ENCODE measurements at regions not wholly inside any gene's neighbourhood (a gene's known extent, or its start where the extent isn't known, plus 50 kb on each side); places are given as distances from the start of the nearest gene placed in this dataset.
A peak's percentile ranks its signal among the peaks of the same experiment; 100 is the strongest.
"Not testable (repeated sequence)": the region's sequence is repeated elsewhere in the genome, so short reads cannot be mapped to it uniquely, and the experiment has no call there.

DNA sequence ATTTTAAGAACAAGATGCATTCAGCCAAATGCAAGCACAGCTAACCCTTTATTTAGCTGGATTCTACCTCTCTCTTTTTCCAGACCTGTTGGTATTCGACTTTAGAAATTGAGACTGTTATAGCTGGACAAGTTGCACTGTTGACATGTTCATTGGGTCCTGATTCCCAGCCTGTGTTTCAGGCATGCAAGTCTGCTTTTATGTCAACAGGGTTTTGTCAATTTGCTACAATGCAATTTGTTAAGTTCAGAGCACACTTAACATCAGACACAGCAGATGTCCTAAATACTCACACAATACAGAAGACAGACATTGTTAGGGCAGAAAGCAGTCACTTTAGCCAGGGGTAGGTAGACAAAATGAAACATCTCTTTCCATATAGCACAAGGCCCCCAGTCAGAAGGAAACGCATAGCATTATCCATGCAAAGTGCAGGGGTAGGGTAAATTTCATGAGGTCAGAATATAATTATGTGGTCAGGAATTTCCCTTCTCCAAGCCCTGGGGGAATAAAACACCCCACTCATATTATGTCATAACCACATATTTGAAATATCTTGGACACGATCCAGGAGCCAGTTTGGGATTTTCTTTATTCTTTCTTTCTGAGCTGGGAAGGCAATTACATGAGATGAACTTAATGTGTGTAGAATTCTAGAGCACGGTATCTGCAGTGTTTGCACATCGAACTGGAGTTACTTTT, 504.1 kb downstream of the NTRK3 start:
- DNase-seq, result peak; percentile 85

DNA sequence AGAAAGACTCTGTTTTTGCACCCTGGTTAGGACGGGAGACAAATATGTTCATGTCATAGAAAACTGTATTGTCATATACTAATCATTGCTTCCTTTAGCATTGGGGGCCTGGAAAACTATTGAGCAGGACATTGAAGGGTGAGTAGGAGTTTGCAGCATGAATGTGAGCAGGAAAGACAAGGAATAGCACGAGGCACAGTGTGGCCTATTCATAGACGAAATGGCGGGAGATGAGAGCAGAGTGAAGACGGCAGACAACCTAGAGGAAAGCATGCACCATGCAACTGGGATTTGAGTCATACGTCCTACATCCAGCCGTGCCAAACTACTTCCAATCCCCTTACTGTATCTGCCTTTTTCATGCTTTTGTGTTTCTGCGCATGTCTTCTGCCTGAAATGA, 508.1 kb downstream of the NTRK3 start:
- no peak for DNase-seq

DNA sequence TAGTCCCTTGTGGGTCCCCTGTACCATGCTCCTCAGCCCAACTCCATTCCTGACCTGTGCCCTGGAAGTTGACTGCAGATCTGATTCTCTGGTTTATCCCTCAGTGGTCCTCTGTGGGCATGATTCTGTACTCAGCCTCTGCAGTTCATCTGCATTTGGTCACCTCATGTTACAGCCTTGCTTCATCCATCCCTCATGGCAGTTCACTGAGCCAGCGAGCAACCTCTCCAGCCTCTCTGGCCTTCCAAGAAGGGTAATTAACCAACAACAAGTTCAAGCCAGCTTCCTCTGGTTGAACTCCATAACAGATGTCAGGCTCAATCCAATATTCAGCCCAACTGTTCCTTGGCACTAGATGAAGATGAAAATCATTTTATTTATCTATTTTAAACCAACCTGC, 509.5 kb downstream of the NTRK3 start:
- DNase-seq, result no peak

DNA sequence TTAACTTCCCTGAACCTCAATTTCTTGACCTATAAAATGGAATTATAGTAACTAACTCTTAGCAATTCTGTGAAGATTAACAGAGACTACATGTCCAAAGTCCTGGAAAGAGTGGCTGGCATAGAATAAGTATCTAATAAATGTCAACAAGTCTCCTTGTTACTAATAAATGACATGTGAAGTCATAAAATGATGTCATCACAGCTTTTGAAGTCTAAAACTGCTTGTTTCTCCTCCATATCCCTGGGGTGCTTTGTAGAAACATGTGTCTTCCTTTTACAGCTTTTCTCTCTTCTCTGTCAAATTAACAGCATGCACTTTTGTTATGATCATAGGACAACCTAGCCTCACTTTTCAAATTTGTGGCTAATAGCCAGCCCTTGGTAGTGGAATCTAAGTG, 510.2 kb downstream of the NTRK3 start:
- no peak for DNase-seq

DNA sequence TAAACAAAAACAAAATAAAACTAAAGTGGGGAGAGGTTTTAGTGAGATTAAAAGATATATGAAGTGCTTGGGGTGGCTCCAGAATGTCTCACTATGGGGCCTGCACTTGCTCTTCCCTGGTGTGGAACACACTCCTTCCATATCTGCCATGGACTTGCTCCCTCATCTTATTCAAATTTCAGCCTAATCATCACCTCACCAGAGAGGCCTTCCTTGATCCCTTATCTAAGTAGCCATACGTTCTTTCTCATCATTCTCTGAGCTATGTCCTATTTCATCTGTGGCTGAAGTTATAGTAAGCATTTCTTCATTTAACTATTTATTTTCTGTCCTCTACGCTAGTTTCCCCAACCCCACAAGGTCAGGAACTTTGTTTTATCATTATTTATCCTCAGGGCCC, 511.7 kb downstream of the NTRK3 start:
- DNase-seq, result no peak

DNA sequence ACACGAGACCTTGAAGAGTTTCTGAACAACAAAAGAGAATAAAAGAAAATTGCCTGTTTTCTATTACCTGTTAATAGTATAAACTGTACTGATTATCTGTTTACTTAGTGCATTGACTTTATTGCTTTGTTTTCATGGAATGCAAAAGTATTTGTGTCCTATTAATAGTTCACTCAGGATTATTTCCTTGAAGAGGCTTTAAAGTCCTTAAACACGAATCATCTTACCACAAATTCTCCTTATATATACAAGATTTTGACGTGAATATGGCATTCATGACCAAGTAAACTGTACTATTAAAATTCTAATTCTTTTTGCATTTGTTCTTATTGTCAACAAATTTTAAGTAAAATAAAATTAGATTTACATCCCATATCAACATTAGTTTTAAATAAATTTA, 513.0 kb downstream of the NTRK3 start:
- no peak for DNase-seq

DNA sequence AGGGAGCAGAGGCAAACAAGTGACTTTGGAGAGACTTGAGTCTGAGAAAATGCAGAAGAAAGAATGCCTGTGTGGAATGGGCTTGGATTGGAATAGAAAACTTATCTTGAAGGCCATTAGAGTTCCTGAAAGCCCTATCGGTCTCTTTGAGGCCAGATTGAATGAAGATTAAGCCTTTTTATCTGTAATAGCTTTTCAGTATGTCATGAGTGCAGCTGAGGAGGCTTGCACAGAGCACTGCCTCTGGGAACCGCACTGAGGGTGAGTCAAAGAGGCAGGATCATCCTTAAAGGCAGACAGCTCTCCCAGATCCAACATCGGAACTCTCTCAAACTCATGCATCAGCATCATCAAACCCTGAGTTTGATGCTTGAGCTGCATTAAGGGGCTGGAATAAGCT, 515.2 kb downstream of the NTRK3 start:
- DNase-seq, result no peak

DNA sequence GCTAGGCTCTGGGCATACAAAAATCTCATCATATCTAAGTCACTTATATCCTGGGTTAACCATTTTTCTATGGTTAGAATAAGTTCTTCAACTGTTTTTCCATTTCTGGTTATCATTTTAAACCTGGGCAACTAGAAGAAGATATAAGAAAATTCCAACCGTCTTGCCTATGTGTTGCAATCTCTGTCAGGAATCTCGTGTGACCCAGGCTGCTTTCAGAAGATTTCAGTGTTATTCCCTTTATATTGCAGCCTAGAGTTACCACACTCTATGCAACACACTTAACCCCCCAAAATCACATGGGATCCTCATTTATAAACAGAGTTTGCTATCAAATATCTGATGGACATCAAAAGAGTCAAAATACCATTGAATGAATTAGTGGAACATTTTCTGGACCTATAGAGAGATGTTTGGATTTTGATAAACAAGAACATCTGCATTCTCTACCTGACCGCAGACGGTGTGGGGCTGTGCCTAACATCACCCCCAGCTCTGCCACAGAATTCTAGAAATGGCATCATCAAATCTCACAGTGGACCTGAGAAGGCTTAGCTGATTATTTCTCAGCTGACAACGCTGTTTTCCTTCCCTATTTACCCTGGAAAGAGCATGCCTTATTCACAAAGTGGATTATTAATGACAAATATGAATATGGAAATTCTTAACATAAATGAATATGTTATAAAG, 515.7 kb downstream of the NTRK3 start:
- DNase-seq, result no peak

DNA sequence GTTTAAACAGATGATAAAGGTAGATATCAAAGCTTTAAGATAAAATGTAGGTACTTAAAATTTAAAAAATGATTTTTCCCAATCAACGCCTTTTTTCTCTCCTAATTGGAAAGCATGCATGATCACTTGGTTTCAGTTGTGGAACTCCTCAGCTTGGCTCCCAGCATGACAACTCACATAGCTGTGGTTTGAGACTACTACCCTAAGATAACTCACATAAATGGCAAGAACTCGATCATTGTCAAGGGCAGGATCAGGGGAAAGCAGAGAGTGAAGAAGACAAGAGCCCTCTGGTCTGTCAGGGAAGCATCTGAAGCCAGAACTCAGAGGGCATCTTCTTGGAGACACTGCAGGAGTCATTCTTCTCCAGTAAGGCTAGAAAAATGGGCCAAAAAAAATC, 516.7 kb downstream of the NTRK3 start:
- no peak for DNase-seq

DNA sequence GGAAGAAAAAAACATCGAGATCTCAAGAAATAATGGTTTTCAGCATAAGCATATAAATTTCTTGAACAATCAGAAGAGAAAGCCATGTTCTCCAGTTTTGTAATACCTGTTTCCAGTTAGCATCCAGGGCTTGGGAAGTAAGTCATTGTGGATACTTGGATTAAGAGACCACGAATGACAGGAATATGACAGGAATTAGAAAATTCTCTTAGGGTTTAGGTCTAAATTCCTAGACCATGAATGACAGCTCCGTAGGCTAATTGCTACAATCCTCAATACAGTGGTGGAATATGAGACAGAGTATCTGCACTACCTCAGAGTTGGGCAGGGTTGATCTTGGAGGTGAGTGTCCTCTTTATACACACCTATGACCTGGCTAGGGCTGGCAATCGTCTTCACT, 517.5 kb downstream of the NTRK3 start:
- DNase-seq, result no peak

DNA sequence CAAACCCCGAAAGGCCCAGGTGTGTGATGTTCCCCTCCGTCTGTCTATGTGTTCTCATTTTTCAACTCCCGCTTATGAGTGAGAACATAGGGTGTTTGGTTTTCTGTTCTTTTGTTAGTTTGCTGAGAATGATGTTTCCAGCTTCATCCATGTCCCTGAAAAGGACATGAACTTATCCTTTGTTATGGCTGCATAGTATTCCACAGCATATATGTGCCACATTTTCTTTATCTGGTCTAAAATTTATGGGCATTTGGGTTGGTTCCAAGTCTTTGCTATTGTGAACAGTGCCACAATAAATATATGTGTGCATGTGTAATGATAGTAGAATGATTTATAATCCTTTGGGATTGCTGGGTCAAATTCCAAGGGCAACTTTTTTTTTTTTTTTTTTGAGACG, 519.1 kb downstream of the NTRK3 start:
- not testable (repeated sequence) for DNase-seq

DNA sequence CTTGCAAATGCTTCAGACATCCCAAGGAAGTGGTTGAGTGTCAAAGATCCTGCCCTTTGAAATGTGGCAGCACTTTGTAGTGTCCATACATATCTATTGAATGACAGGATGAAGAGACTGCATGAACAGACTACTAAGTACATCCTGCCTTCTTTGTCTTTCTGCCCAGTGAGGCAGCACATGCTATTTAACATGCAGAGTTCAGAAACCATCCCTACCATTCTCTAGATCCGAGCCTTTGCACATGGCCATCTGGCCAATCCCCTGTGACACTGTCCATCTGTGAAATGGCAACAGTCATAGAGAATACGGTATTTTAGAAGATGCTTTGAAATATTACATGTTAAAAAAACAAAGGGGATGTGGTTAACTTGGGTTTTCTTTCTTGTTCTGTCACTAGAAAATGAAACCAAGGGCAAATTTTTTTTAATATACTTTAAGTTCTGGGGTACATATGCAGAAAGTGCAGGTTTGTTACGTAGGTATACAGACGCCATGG, 519.6 kb downstream of the NTRK3 start:
- DNase-seq, result no peak

DNA sequence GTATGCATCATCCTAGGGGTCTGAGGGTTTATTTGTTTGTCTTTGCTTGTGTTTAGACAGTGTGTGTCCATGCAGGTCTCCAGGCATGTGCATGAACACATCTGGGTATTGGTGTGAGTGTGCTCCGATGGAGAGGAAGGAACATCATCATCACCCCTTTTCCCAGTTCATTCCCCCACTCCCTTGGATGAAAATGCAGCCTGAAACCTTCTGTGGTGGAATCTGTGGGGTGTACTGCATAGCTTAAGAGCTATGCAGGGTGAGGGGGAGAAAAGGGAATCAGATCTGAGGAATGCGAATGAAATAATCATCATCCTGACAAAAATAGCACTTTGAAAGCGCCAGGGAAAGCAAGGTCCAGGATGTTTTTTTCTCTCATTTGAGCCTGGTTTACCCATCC, 520.1 kb downstream of the NTRK3 start:
- DNase-seq, result no peak

DNA sequence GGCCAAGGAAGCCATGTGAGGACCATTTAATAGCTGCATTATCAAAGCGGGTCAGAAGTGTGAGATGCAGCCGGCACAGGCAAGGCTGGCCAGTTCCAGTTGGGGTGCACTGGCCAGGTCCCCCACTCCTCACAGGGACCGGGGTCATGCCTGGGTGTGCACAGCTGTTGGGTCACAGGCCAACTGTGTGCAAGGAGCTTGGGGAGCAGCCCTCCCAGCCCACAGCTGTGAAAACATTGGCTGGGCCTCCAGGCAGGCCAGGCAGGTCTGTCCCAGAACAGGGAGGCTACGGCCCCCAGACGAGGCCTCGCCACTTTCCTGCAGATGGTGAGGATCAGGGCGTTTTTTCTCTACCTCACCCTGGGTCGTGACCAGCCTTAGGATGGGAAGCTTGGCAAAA, 521.0 kb downstream of the NTRK3 start:
- DNase-seq, result no peak

DNA sequence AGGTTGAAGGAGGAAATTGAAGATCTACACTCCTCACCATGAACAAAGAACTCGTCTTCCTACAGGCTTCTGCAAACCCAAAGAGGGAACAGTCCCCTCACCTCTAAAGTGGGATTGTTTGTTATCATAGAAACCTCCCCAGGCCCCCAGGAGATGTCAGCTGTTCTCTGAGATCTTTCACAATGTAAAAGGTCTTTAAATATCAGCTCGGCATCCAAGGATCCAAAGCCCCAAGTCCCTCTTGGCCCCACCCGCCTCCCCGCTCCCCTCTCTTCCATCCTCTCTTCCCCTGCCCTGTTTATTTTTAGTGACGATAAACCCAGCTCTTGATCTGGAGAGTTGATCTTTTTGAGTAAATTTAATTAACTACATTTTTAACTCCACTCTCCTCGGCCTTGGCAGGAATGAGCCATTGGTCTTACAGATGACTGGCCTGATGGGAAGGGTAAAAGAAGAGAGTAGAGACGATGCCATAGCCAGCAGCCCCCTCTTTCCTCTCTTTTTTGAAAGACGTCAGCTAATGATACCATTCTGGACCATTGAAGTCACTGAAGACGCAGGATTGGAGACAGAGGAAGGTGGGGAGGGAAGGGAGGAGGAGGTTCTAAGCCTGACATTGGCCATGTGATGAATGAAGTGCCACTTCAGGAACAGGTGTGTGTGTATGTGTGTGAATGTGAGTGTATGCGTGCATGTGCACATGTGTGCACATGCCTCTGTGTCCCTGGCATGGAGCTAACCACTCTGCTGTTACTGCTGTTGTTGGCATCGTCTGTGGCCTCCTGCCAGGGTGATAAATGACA, 521.8 kb downstream of the NTRK3 start:
- no peak for DNase-seq

DNA sequence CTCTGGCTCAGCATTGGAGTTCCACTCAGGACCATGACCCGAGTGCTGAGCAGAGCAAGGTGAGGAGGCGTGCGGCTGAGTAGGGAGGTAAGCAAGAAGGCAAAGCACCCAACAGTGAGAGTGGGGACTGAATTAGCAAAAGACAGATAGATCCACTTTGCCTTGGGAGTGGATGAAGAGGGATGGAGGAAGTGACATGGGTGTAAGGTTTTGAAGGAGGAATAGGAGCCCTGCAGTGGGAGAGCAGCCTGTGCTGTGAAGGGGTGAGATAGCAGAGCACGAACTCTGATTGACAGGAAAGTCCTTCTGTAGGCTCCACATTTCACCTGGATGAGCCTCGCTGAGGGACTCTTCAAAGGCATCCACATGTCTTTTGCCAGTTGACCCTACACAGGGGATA, 522.6 kb downstream of the NTRK3 start:
- DNase-seq, result no peak

DNA sequence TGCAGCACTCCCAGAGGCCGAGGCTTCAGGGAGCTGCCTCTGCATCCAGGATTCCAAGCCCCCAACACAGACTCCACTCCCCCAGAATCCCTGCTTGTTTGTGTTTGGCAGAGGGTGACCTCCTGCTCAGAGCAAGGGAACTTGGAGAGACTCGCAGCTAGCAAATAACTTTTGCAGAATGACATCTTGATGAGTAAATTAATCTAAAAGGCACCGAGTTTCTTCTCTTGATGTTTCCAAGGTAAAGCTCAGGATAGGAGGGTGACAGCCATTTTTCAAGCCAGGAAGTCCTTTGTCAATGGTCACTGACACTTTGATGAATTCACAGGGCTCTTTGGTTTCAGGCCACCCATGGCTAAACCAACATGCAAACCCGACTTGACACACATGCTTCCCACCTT, 523.0 kb downstream of the NTRK3 start:
- DNase-seq, result no peak

DNA sequence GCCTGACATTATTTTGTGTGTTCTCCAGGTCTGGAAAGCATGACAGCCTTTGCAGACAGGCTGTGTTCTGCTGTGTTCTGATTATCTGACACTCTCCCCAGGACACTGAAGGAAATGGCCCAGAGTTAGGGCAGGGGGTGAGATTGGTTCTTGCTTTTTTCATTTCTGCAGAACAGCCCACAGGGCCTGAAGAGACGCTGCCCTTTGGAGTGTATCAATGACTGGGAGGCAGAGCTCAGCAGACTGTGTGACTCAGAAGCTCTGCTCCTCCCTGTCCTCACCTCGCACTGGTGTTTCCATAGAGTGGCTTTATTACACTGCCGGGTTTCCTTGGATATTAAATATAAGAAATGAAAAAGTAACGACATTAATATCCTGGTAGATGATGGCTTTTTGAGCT, 523.6 kb downstream of the NTRK3 start:
- DNase-seq, result no peak

DNA sequence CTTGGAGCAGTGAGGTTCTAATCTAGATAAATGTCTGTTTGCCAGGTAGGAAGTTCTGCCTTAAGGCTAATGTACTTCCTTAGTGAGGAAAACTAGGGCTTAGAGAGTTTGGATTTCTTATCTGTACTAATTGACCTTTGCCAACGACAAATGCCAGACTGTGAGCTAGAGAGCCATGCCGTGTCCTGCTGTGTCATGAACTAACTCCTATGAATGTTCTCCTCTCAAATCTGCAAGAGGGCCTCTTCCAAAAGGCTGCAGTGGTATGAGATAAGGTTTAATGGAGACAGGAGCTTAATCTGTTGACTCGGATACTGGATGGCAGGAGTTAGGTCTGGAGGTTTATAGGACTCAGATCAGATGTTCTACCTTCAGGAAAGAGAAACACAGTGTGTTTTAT, 524.9 kb downstream of the NTRK3 start:
- no peak for DNase-seq

DNA sequence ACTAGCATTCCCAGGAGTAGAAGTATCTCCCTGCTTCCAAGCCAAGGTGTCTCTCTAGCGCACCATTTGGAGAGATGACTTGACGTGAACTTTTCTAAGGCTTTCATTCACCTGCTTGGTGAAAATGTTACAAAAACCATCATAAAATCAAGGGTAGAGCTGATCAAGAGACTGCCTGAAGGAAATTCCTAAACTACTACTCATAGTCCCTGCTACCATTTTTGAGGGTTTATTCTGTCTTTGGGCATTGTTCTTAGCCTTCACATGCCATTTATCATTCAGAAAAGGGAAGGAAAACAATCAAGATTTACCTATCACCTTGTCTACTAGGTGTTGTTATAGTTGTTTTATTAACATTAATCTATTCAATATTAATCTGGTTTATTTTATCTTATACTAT, 525.8 kb downstream of the NTRK3 start:
- DNase-seq, result no peak

DNA sequence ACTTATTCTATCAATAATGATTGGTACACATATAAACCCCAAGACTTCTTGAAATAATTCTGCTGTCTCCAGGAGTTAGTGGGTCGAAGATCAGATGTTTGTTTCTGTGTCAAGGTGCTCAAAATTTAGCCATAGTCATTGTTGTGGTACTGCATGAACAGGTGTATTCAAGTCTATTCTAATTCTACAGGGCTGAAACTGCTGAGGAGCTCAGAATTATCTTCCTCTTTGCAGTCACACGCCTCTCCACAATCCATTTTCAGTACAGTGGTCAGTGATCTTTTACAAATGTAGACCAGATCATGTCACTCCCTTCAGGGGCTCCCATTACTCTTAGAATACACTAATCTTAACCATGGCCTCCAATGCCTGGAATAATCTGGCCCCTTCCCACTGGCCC, 527.5 kb downstream of the NTRK3 start:
- DNase-seq, result no peak

DNA sequence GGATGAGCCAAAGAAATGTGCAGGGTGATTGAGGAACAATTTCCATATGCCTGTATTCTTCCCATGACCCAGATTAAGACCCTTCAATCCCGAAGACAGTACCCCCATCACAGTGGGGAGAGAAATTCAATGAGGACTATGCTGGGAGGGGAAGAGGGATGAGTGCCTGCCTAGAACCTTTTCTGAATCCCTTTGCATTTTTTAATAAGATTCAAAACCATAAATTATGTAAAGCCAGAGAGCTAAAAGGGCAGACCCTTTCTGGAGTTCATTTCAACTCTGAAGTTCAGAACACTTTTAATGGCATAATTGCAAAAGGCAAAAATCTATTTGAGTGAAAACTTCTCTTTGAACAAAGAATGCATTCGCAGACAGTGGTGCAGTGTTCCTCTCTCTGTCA, 529.5 kb downstream of the NTRK3 start:
- DNase-seq, result no peak

DNA sequence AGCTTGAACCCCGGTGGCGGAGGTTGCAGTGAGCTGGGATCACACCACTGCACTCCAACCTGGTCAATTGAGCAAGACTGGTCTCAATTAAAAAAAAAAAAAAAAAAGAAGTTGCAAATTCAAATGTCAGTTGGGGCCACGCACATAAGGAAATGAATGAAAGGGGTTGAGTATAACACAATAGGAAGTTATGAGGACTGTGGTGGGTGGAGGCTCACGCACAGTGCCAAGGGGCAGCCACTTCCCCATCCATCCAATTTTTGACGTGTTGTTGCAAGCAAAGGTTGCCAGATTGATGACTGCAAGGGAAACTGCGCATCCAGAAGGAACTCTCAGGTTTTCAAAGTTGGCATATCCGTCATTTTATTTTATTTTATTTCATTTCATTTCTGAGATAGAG, 532.2 kb downstream of the NTRK3 start:
- DNase-seq, result peak; percentile 65

Measured in inflammatory macrophage treated with lipopolysaccharide for 4 hours (primary cell).